Thymus (tissue), 11 donors: ENCODE measurements at regions not wholly inside any gene's neighbourhood (a gene's known extent, or its start where the extent isn't known, plus 50 kb on each side); places are given as distances from the start of the nearest gene placed in this dataset.

Experiments
- DNase-seq, 9 donors: peaks; one replicate each; pipeline ENCODE4 v3.0.0-alpha.2; 2013; ENCODE audit warnings: low spot score in 9 of 9, low read depth in 6 of 9, missing footprints in 1 of 9
- H3K27ac ChIP-seq, 2 donors: one replicate each; pipeline ENCODE4 v1.5.1; 2013; ENCODE audit warnings: control low read depth in 1 of 2, low read depth in 1 of 2, low read length in 1 of 2, mild to moderate bottlenecking in 1 of 2, moderate library complexity in 1 of 2
- H3K27me3 ChIP-seq, 2 donors: one replicate each; pipeline ENCODE4 v1.5.1; 2013; ENCODE audit warnings: low read length in 1 of 2; ENCODE audit not compliant: control insufficient read depth in 2 of 2, insufficient read depth in 1 of 2
- H3K36me3 ChIP-seq, 2 donors: one replicate each; pipeline ENCODE4 v1.5.1; 2013; ENCODE audit warnings: low read length in 1 of 2, mild to moderate bottlenecking in 1 of 2, moderate library complexity in 1 of 2; ENCODE audit not compliant: control insufficient read depth in 2 of 2, insufficient read depth in 2 of 2
- H3K4me1 ChIP-seq, 2 donors: one replicate each; pipeline ENCODE4 v1.5.1; 2013; ENCODE audit warnings: low read length in 2 of 2; ENCODE audit not compliant: control insufficient read depth in 2 of 2, insufficient read depth in 2 of 2
- H3K4me3 ChIP-seq, 2 donors: one replicate each; pipeline ENCODE4 v1.5.1; 2013; ENCODE audit warnings: low read length in 2 of 2, control low read depth in 1 of 2, mild to moderate bottlenecking in 1 of 2
- H3K9me3 ChIP-seq, 2 donors: one replicate each; pipeline ENCODE4 v1.5.1; 2013; ENCODE audit warnings: low read length in 1 of 2, mild to moderate bottlenecking in 1 of 2; ENCODE audit not compliant: control insufficient read depth in 2 of 2, insufficient read depth in 1 of 2
- WGBS: extraction: QIAGEN DNeasy Blood & Tissue Kit; methylation state at CpG from one replicate; pipeline ENCODE4 v1.1.7; 2013; 5-methylcytosine and 5-hydroxymethylcytosine counted together
- donor health status: healthy.

DNA sequence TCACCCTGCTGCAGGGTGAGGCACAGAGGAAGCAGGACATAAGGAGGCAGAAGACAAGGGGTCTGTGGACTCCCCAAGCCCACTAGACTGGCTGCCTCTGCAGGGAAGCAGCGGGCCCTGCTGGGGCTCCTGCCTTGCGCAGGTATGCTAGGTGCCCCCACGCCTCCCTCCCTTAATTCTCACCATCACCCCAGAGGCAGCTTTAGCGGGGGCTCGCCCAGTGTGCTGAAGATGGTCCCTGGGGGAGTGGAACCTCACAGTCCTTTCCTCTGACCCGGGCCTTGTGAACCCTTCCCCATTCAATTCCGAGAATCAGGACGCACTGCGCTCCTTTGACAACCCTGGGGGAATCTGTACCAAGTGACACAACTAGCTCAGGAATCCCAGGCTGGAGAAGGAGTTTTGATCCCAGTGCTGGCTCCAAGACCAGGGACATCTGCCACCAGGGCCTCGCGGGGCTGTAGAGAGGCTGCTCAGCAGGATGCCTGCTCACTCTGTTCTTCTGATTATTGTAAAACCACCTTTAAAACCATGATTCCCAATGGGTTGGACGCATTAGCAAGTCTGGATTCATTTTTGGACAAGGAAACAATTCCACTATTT, 468.4 kb downstream of the TCERG1L start:
- H3K4me3 ChIP-seq: no peak overlapping the region
- WGBS: 92% methylated on average over 12 of the region's 12 CpGs
- no peaks in the 10 kb centered on the region for H3K4me1 ChIP-seq
- H3K36me3 ChIP-seq: no peaks in the 10 kb centered on the region
- H3K27me3 ChIP-seq: no peaks in the 10 kb centered on the region
- no peak for DNase-seq
- H3K9me3 ChIP-seq: no peaks in the 10 kb centered on the region
- no peak overlapping the region for H3K27ac ChIP-seq

DNA sequence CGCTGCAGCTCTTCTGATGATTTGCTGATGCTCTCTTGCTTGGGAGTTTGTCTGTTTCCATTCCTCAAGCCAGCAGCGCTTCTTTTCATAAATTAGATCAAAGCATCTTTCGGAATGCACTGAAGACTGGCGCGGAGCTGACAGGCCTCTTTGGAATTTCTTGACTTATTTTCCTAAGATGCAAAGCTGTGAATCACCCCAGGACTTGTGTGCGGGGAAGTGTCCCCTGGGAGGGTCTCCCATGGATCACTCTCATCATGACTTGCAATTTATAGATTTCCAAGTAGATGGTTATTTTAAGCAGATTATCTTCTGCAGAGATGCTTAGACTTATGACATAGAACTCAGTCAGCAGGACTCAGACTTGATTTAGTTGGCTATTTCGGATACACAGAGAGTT, 467.2 kb downstream of the TCERG1L start:
- WGBS: 91% methylated on average over 7 of the region's 7 CpGs

DNA sequence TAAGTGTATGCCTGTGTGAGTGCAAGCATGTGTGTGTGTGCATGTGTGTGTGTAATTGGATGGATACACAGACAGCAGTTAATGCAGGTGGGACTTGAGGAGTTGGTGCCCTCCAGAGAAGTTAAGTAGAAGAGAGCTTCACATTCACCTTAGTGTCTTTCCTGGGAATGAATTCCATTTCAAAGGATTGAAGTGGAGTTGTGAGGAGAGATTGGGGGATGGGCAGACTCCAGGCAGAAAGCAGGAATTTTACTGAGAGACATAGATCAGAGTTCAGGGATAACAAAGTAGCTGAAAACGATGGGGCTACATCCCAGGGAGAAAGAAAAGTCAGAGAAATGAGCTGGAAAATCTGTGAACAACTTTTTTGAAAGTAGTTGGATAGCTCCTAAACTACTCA, 464.4 kb downstream of the TCERG1L start:
- no peak overlapping the region for H3K4me3 ChIP-seq
- no peaks in the 10 kb centered on the region for H3K27me3 ChIP-seq
- H3K4me1 ChIP-seq: no peaks in the 10 kb centered on the region
- no peaks in the 10 kb centered on the region for H3K36me3 ChIP-seq
- H3K27ac ChIP-seq: no peak overlapping the region
- WGBS: 9% methylated on average over 1 of the region's 1 CpG
- no peaks in the 10 kb centered on the region for H3K9me3 ChIP-seq
- DNase-seq: no peak

More for the DNA sequence above, 467.2 kb downstream of the TCERG1L start:
- Histone ChIP-seq H3K27ac (no peak overlapping the region), H3K27me3 (no peaks in the 10 kb centered on the region), H3K9me3 (no peaks in the 10 kb centered on the region), H3K36me3 (no peaks in the 10 kb centered on the region), H3K4me1 (no peaks in the 10 kb centered on the region), H3K4me3 (no peak overlapping the region)
- no peak for DNase-seq

DNA sequence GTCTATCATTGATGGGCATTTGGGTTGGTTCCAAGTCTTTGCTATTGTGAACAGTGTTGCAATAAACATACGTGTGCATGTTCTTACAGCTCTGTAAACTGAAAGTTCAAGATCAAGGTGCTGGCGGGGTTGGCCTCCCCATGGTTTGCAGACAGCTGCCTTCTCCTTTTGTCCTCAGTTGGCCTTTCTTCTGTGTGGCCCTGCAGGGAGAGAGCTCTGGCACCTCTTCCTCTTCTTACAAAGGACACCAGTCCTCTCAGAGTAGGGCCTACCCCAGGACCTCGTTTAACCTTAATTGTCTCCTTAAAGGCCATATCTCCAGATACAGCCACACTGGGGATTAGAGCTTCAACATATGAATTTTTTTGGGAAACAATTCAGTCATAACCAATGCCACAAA, 462.7 kb downstream of the TCERG1L start:
- 91% methylated on average over 3 of the region's 3 CpGs for WGBS
- no peaks in the 10 kb centered on the region for H3K36me3 ChIP-seq
- no peak for DNase-seq
- no peaks in the 10 kb centered on the region for H3K4me1 ChIP-seq
- no peaks in the 10 kb centered on the region for H3K27me3 ChIP-seq
- no peaks in the 10 kb centered on the region for H3K9me3 ChIP-seq
- H3K4me3 ChIP-seq: no peak overlapping the region
- no peak overlapping the region for H3K27ac ChIP-seq

DNA sequence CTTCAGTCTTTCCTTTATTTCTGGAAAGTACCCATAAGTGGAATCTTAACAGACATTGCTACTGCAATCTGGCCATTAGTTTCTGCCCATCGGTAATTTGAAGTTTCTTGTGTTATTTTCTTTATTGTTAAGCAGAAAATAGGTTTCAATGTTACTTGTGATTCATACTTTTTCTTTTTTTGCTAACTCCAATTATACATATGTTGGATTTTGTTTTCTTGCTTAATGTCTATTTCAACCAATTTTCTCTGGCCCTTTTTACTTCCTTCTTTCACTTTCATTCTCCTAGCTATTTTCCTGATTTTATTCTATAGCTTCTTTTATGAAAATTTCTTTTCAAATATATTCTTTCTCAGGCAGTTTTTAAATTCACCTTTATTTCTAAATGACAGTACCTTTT, 457.4 kb downstream of the TCERG1L start:
- Histone ChIP-seq H3K9me3 (no peaks in the 10 kb centered on the region), H3K4me3 (no peak overlapping the region), H3K27me3 (no peaks in the 10 kb centered on the region), H3K4me1 (no peaks in the 10 kb centered on the region), H3K27ac (no peak overlapping the region), H3K36me3 (no peaks in the 10 kb centered on the region)
- 88% methylated on average over 1 of the region's 1 CpG for WGBS
- DNase-seq: no peak

DNA sequence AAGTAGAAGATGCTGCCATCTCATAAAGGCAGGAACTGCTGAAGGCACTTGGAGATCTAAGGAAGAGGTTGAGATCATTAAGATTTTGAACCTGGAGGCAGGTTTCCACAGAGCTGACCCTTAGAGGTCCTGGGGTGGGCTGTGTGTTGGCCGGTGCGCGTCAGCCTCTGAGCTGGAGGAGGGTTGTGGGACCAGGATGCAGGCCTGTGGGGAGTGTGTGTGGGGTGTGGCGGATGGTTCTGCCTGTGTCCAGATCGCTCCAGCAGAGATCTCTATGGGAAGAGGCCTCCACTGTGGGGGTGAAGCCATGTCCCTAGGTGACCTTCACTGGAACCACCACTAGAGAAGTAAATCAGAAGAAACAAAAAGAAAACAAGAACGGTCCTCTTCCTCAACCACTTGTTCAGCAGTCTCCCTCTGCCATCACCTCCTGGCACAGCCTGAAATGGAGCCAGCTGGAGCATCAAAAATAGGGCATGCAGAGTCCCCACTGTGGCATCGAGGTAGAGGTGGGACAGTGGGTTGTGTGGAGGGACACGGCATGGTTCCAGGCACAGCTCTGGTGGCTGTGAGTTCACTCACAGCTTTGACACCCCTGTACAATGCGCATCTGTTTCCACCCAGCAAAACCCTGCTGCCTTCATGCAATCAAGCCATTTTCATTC, 453.8 kb downstream of the TCERG1L start:
- DNase-seq: no peak
- Histone ChIP-seq H3K27ac (no peak overlapping the region), H3K4me1 (no peaks in the 10 kb centered on the region), H3K4me3 (no peak overlapping the region), H3K27me3 (no peaks in the 10 kb centered on the region), H3K9me3 (no peaks in the 10 kb centered on the region), H3K36me3 (no peaks in the 10 kb centered on the region)
- WGBS: 93% methylated on average over 9 of the region's 9 CpGs

DNA sequence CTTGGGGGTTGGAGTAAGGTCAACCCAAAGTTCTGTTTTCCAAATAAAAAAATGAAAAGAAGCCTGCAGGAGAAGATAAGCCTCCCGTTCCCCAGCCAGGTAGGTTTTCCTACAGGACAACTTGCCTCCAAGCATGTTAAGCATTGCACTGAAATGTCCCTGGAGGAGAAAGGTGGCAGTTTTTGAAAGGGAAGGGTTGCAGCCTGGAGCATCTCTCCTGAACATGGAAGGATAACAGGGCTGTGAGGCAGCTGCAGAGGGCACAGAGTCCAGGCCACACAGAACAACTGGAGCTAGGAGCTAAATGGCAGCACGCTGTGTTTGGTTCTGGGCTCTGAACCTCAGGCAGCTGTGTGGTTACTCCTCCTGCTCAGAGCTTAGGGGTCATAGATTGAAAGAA, 452.9 kb downstream of the TCERG1L start:
- Histone ChIP-seq H3K9me3 (no peaks in the 10 kb centered on the region), H3K27ac (no peak overlapping the region), H3K36me3 (no peaks in the 10 kb centered on the region), H3K4me3 (no peak overlapping the region), H3K4me1 (no peaks in the 10 kb centered on the region), H3K27me3 (no peaks in the 10 kb centered on the region)
- WGBS: 73% methylated on average over 2 of the region's 2 CpGs
- DNase-seq: no peak

DNA sequence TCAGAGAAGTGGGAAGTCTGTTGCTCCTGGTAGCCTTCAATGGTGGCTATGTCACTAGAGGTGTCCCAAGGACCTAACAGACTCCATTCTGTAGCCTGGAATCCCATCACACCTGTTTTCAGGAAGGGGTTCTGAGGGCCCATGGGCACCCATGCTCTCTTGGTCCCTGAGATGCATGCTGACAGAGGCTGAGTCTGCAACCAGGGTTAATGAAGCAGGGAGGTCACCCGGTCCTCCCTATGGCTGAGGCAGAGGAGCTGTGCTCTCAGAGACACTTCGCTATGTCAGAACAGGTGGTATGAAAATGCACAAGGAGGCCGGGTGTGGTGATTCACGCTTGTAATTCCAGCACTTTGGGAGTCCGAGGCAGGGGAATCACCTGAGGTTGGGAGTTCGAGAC, 452.1 kb downstream of the TCERG1L start:
- Histone ChIP-seq H3K4me1 (no peaks in the 10 kb centered on the region), H3K4me3 (no peak overlapping the region), H3K36me3 (no peaks in the 10 kb centered on the region), H3K27ac (no peak overlapping the region), H3K27me3 (no peaks in the 10 kb centered on the region), H3K9me3 (no peaks in the 10 kb centered on the region)
- no peak for DNase-seq
- WGBS: 93% methylated on average over 6 of the region's 6 CpGs

DNA sequence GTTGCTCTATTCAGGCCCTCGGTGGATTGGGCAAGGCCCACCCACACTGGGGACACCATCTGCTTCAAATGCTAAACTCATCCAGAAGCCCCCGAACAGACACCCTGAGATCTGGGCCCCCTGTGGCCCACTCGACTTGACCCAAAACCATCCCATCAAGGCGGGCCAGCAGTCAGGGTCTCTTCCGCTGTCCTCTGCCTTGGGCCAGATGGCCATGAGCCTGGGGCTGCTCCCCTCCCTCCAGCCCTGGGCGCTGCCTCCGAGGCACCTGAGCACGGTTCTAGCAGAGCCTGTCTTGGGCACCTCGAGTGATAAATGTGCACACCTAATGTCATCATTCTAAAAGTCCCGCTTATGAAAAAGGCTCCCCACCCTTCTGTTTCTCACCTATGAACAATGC, 449.4 kb downstream of the TCERG1L start:
- WGBS: 93% methylated on average over 10 of the region's 10 CpGs

More for the DNA sequence above, 449.4 kb downstream of the TCERG1L start:
- Histone ChIP-seq H3K27ac (no peak overlapping the region), H3K27me3 (no peaks in the 10 kb centered on the region), H3K4me1 (no peaks in the 10 kb centered on the region), H3K9me3 (no peaks in the 10 kb centered on the region), H3K36me3 (no peaks in the 10 kb centered on the region), H3K4me3 (no peak overlapping the region)
- DNase-seq: no peak
